A673 (cell line): ENCODE measurements at regions not wholly inside any gene's neighbourhood (a gene's known extent, or its start where the extent isn't known, plus 50 kb on each side); places are given as distances from the start of the nearest gene placed in this dataset.

Experiments used
- EZH2 ChIP-seq: fragments of 200-600 bp; sonication (generic); IDR thresholded peaks from 2 replicates; pipeline ENCODE4 v1.6.1; 2017; ENCODE audit warnings: borderline replicate concordance, low read depth, mild to moderate bottlenecking, mixed read lengths, antibody characterized with exemption, low read length; ENCODE audit not compliant: poor library complexity, severe bottlenecking
- TF ChIP-seq, protein P1 (sequence below): fragments of 300-800, 200-600 bp; sonication (generic); conservative IDR thresholded peaks from 2 replicates; pipeline ENCODE4 v1.5.1; 2017; ENCODE audit warnings: low read depth, mild to moderate bottlenecking, antibody characterized with exemption, low read length, moderate library complexity, mixed read lengths

DNA sequence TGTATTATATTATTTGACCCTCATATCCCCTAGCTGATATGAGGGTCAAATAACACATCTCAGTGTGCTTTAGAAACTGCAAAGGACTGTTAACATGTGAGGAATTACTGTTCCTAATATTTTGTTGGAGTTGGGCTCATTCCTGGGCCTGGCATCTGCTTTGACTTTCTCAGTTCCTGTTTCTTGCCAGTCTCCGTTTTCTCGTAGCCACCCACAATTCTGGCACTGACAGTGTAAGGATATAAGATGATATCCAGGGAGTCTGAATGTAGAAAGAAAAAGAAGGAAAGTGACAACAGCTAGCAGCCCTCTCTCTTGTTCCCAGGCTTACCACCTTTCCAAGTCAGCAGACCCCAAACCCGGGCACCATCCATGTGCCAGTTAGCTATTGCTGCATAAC lies 54.4 kb upstream of the SCMH1 start:
- TF ChIP-seq, protein P1, sequence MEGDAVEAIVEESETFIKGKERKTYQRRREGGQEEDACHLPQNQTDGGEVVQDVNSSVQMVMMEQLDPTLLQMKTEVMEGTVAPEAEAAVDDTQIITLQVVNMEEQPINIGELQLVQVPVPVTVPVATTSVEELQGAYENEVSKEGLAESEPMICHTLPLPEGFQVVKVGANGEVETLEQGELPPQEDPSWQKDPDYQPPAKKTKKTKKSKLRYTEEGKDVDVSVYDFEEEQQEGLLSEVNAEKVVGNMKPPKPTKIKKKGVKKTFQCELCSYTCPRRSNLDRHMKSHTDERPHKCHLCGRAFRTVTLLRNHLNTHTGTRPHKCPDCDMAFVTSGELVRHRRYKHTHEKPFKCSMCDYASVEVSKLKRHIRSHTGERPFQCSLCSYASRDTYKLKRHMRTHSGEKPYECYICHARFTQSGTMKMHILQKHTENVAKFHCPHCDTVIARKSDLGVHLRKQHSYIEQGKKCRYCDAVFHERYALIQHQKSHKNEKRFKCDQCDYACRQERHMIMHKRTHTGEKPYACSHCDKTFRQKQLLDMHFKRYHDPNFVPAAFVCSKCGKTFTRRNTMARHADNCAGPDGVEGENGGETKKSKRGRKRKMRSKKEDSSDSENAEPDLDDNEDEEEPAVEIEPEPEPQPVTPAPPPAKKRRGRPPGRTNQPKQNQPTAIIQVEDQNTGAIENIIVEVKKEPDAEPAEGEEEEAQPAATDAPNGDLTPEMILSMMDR = no peak
- TF ChIP-seq EZH2 = no peak
